HEK293 (cell line): ENCODE measurements at regions not wholly inside any gene's neighbourhood (a gene's known extent, or its start where the extent isn't known, plus 50 kb on each side); places are given as distances from the start of the nearest gene placed in this dataset.

Experiments used
- ATF2 ChIP-seq: fragments of 450-650 bp; formaldehyde crosslinking; IDR thresholded peaks from 2 replicates; pipeline ENCODE4 v1.5.1; 2016; ENCODE audit warnings: missing biosample characterization, missing genetic modification characterization, low read depth
- WT1 ChIP-seq: fragments of 450-650 bp; formaldehyde crosslinking; IDR thresholded peaks from 2 replicates; pipeline ENCODE4 v1.5.1; 2016; ENCODE audit warnings: missing biosample characterization, missing genetic modification characterization
- YY1 ChIP-seq: fragments of 450-650 bp; formaldehyde crosslinking; IDR thresholded peaks from 2 replicates; pipeline ENCODE4 v1.5.1; 2018; ENCODE audit warnings: missing biosample characterization, missing genetic modification characterization
- ZFP37 ChIP-seq: fragments of 450-650 bp; formaldehyde crosslinking; IDR thresholded peaks from 2 replicates; pipeline ENCODE4 v1.5.1; 2016; ENCODE audit warnings: missing biosample characterization, missing genetic modification characterization
- ZIC2 ChIP-seq: fragments of 450-650 bp; formaldehyde crosslinking; IDR thresholded peaks from 2 replicates; pipeline ENCODE4 v1.5.1; 2016; ENCODE audit warnings: missing biosample characterization, missing genetic modification characterization
- ZNF121 ChIP-seq: fragments of 450-650 bp; formaldehyde crosslinking; IDR thresholded peaks from 2 replicates; pipeline ENCODE4 v1.5.1; 2016; ENCODE audit warnings: missing biosample characterization, missing genetic modification characterization
- ZNF138 ChIP-seq: fragments of 450-650 bp; formaldehyde crosslinking; IDR thresholded peaks from 2 replicates; pipeline ENCODE4 v1.5.1; 2016; ENCODE audit warnings: missing biosample characterization, missing genetic modification characterization, borderline replicate concordance
- ZNF24 ChIP-seq: fragments of 450-650 bp; formaldehyde crosslinking; IDR thresholded peaks from 2 replicates; pipeline ENCODE4 v1.5.1; 2016; ENCODE audit warnings: missing biosample characterization, missing genetic modification characterization
- ZNF292 ChIP-seq: fragments of 450-650 bp; formaldehyde crosslinking; IDR thresholded peaks from 2 replicates; pipeline ENCODE4 v1.5.1; 2016; ENCODE audit warnings: low read depth, missing biosample characterization, missing genetic modification characterization, borderline replicate concordance
- ZNF585B ChIP-seq: fragments of 450-650 bp; formaldehyde crosslinking; IDR thresholded peaks from 2 replicates; pipeline ENCODE4 v1.5.1; 2016; ENCODE audit warnings: missing biosample characterization, missing genetic modification characterization
- TF ChIP-seq, protein P1 (sequence below): fragments of 450-650 bp; formaldehyde crosslinking; IDR thresholded peaks from 2 replicates; pipeline ENCODE4 v1.5.1; 2016; ENCODE audit warnings: missing biosample characterization, missing genetic modification characterization
- TF ChIP-seq, protein P2 (sequence below): fragments of 450-650 bp; formaldehyde crosslinking; IDR thresholded peaks from 2 replicates; pipeline ENCODE4 v1.5.1; 2016; ENCODE audit warnings: missing biosample characterization, missing genetic modification characterization

DNA sequence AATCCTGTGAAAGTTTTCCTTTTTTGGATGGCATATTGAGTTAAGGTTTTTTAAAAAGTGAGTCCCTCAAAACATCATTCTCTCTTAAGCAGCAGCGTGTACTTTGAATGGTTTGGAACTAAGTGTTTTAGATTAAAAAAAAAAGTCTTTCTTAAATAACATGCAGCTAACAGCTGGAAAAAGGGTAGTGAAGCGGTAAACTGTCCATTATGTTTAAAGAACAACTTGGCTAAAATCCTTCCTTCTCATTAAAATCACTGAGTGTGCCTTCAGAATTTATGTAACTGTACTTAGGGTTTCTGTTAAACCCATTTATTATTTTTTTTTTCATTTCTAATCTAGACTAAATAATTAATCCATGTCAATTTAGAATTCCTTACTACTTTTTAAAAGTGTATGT lies 254.2 kb upstream of the ADAMTS5 start:
- TF ChIP-seq ATF2, result no peak
- TF ChIP-seq ZNF292 (tag by site-specific recombination), result no peak
- TF ChIP-seq, protein P1, sequence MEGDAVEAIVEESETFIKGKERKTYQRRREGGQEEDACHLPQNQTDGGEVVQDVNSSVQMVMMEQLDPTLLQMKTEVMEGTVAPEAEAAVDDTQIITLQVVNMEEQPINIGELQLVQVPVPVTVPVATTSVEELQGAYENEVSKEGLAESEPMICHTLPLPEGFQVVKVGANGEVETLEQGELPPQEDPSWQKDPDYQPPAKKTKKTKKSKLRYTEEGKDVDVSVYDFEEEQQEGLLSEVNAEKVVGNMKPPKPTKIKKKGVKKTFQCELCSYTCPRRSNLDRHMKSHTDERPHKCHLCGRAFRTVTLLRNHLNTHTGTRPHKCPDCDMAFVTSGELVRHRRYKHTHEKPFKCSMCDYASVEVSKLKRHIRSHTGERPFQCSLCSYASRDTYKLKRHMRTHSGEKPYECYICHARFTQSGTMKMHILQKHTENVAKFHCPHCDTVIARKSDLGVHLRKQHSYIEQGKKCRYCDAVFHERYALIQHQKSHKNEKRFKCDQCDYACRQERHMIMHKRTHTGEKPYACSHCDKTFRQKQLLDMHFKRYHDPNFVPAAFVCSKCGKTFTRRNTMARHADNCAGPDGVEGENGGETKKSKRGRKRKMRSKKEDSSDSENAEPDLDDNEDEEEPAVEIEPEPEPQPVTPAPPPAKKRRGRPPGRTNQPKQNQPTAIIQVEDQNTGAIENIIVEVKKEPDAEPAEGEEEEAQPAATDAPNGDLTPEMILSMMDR (tag by site-specific recombination), result no peak
- no peak for TF ChIP-seq YY1 (tag by site-specific recombination)
- TF ChIP-seq, protein P2, sequence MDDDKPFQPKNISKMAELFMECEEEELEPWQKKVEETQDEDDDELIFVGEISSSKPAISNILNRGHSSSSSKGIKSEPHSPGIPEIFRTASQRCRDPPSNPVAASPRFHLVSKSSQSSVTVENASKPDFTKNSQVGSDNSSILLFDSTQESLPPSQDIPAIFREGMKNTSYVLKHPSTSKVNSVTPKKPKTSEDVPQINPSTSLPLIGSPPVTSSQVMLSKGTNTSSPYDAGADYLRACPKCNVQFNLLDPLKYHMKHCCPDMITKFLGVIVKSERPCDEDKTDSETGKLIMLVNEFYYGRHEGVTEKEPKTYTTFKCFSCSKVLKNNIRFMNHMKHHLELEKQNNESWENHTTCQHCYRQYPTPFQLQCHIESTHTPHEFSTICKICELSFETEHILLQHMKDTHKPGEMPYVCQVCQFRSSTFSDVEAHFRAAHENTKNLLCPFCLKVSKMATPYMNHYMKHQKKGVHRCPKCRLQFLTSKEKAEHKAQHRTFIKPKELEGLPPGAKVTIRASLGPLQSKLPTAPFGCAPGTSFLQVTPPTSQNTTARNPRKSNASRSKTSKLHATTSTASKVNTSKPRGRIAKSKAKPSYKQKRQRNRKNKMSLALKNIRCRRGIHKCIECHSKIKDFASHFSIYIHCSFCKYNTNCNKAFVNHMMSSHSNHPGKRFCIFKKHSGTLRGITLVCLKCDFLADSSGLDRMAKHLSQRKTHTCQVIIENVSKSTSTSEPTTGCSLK, result no peak
- no peak for TF ChIP-seq ZNF585B (tag by site-specific recombination)
- no peak for TF ChIP-seq ZNF24
- TF ChIP-seq ZNF138 (tag by site-specific recombination), result no peak
- TF ChIP-seq ZIC2 (tag by site-specific recombination), result no peak
- TF ChIP-seq ZFP37 (tag by site-specific recombination), result no peak
- no peak for TF ChIP-seq ZNF121 (tag by site-specific recombination)
- TF ChIP-seq WT1 (tag by site-specific recombination), result no peak
